ENCODE measurements at regions not wholly inside any gene's neighbourhood (a gene's known extent, or its start where the extent isn't known, plus 50 kb on each side); places are given as distances from the start of the nearest gene placed in this dataset.

DNA sequence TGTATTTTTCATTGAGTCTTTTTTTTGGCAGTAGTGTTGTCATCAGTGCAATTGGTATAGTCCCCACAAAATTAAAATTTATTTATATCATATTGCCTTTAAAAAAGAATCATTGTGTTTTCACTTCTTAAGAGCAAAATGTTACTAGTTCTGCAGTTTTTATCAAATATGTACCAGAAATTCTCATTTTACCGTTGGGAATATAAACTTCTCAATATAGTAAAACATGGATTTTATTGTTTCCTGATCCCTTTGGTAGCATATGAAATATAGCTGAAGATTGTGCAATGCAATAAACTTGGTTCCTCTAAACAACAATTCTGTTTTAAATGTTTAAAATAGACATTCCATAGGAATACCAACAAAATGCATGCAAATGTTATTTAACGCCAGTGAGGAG, 306.5 kb upstream of the PCDH20 start:
- H3K4me2 ChIP-seq (ENCODE audit: insufficient read depth, low read length): no peak overlapping the region
- no peak overlapping the region for H3K4me3 ChIP-seq (ENCODE audit: insufficient read depth, low read length)
- no peaks in the 10 kb centered on the region for H3K79me2 ChIP-seq (ENCODE audit: insufficient read depth, low read length)
- H4K20me1 ChIP-seq (ENCODE audit: insufficient read depth, low read length): no peaks in the 10 kb centered on the region
- H2AFZ ChIP-seq (ENCODE audit: low read length): no peak overlapping the region
- no peak for DNase-seq (ENCODE audit: insufficient read length, low spot score, missing footprints)
- H3K27ac ChIP-seq (ENCODE audit: low read depth, low read length): no peak overlapping the region
- no peaks in the 10 kb centered on the region for H3K9me3 ChIP-seq (ENCODE audit: low read depth, low read length)
- no peaks in the 10 kb centered on the region for H3K4me1 ChIP-seq (ENCODE audit: insufficient read depth, low read length)
- TF ChIP-seq, protein P1, sequence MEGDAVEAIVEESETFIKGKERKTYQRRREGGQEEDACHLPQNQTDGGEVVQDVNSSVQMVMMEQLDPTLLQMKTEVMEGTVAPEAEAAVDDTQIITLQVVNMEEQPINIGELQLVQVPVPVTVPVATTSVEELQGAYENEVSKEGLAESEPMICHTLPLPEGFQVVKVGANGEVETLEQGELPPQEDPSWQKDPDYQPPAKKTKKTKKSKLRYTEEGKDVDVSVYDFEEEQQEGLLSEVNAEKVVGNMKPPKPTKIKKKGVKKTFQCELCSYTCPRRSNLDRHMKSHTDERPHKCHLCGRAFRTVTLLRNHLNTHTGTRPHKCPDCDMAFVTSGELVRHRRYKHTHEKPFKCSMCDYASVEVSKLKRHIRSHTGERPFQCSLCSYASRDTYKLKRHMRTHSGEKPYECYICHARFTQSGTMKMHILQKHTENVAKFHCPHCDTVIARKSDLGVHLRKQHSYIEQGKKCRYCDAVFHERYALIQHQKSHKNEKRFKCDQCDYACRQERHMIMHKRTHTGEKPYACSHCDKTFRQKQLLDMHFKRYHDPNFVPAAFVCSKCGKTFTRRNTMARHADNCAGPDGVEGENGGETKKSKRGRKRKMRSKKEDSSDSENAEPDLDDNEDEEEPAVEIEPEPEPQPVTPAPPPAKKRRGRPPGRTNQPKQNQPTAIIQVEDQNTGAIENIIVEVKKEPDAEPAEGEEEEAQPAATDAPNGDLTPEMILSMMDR (IDR thresholded peaks at IDR 0.05; ENCODE audit: extremely low read depth, low read depth, low read length): no peak
- no peaks in the 10 kb centered on the region for H3K27me3 ChIP-seq (ENCODE audit: insufficient read depth, low read length)
- H3K36me3 ChIP-seq (ENCODE audit: insufficient read depth, low read length): no peaks in the 10 kb centered on the region

DNA sequence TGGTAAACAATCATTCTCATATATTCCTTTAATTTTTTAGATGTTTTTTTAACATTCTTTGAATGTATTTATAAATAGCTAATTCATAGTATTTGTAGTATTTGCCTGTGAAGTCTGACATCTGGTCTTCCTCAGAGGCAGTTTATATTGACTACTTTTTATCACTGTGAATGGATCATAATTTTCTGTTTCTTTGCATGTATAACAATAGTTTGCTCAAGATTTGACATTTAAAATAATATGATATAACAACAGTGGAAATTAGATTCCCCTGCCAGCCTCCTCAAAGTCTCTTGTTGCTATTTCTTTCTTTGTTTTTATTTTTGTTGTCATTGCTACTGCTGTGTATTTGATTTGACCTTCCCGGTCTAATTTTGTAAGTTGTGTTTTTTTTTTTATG, 297.0 kb upstream of the PCDH20 start:
- Histone ChIP-seq H3K79me2 (ENCODE audit: insufficient read depth, low read length) (no peaks in the 10 kb centered on the region), H3K9me3 (ENCODE audit: low read depth, low read length) (no peaks in the 10 kb centered on the region), H3K27me3 (ENCODE audit: insufficient read depth, low read length) (no peaks in the 10 kb centered on the region), H3K4me2 (ENCODE audit: insufficient read depth, low read length) (no peak overlapping the region), H3K4me1 (ENCODE audit: insufficient read depth, low read length) (no peaks in the 10 kb centered on the region), H3K4me3 (ENCODE audit: insufficient read depth, low read length) (no peak overlapping the region), H3K27ac (ENCODE audit: low read depth, low read length) (no peak overlapping the region), H4K20me1 (ENCODE audit: insufficient read depth, low read length) (no peaks in the 10 kb centered on the region), H3K36me3 (ENCODE audit: insufficient read depth, low read length) (no peaks in the 10 kb centered on the region), H2AFZ (ENCODE audit: low read length) (no peak overlapping the region)
- TF ChIP-seq, protein P1 (IDR thresholded peaks at IDR 0.05; ENCODE audit: extremely low read depth, low read depth, low read length): no peak
- no peak for DNase-seq (ENCODE audit: insufficient read length, low spot score, missing footprints)

DNA sequence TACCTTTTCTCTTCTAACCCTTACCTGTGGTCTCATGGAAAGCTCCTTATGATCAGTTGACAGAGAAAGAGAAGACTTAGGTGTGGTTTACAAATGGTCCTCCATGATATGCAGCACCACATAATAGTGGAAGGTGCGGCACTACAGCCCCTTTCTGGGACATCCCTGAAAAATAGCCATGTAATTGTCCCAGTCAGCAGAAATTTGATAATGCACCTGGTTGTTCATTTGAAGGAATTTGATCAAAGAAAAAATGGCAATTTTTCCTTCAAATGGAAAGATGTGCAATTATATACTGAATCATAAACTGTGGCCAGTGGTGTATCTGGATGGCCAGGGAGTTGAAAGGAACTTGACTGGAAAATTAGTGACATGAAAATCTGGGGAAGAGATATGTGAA, 293.6 kb upstream of the PCDH20 start:
- TF ChIP-seq, protein P1 (IDR thresholded peaks at IDR 0.05; ENCODE audit: extremely low read depth, low read depth, low read length): no peak
- no peak overlapping the region for H3K4me2 ChIP-seq (ENCODE audit: insufficient read depth, low read length)
- DNase-seq (ENCODE audit: insufficient read length, low spot score, missing footprints): no peak
- no peaks in the 10 kb centered on the region for H3K9me3 ChIP-seq (ENCODE audit: low read depth, low read length)
- no peaks in the 10 kb centered on the region for H3K79me2 ChIP-seq (ENCODE audit: insufficient read depth, low read length)
- H4K20me1 ChIP-seq (ENCODE audit: insufficient read depth, low read length): no peaks in the 10 kb centered on the region
- H3K36me3 ChIP-seq (ENCODE audit: insufficient read depth, low read length): no peaks in the 10 kb centered on the region
- no peak overlapping the region for H3K27ac ChIP-seq (ENCODE audit: low read depth, low read length)
- no peak overlapping the region for H3K4me3 ChIP-seq (ENCODE audit: insufficient read depth, low read length)
- no peak overlapping the region for H2AFZ ChIP-seq (ENCODE audit: low read length)
- no peaks in the 10 kb centered on the region for H3K4me1 ChIP-seq (ENCODE audit: insufficient read depth, low read length)
- no peaks in the 10 kb centered on the region for H3K27me3 ChIP-seq (ENCODE audit: insufficient read depth, low read length)

DNA sequence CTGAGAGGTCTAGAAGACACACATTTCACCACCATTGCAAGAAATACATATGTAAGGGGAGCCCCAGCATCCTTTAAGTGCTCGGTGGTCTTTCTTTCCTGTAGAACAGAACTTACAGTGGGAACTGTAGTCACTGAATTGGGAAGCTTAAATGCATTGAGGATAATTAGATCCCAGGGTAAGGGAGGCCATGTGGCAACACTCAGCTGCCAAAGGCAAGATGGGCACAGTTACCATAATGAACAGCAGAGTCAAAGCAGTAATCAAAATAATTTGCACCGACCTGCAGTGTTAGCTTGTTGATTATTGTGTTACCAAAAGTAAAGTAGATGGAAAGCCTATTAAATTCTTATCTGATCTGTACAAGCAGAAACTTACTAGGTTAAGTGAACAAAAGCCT, 291.2 kb upstream of the PCDH20 start:
- no peak overlapping the region for H3K4me3 ChIP-seq (ENCODE audit: insufficient read depth, low read length)
- no peaks in the 10 kb centered on the region for H3K36me3 ChIP-seq (ENCODE audit: insufficient read depth, low read length)
- DNase-seq (ENCODE audit: insufficient read length, low spot score, missing footprints): no peak
- H4K20me1 ChIP-seq (ENCODE audit: insufficient read depth, low read length): no peaks in the 10 kb centered on the region
- TF ChIP-seq, protein P1 (IDR thresholded peaks at IDR 0.05; ENCODE audit: extremely low read depth, low read depth, low read length): no peak
- no peak overlapping the region for H3K27ac ChIP-seq (ENCODE audit: low read depth, low read length)
- no peaks in the 10 kb centered on the region for H3K4me1 ChIP-seq (ENCODE audit: insufficient read depth, low read length)
- H3K4me2 ChIP-seq (ENCODE audit: insufficient read depth, low read length): no peak overlapping the region
- no peaks in the 10 kb centered on the region for H3K79me2 ChIP-seq (ENCODE audit: insufficient read depth, low read length)
- H3K9me3 ChIP-seq (ENCODE audit: low read depth, low read length): no peaks in the 10 kb centered on the region
- no peak overlapping the region for H2AFZ ChIP-seq (ENCODE audit: low read length)
- no peaks in the 10 kb centered on the region for H3K27me3 ChIP-seq (ENCODE audit: insufficient read depth, low read length)

All from osteoblast (primary cell).